OCI-LY3 (cell line): ENCODE measurements at regions not wholly inside any gene's neighbourhood (a gene's known extent, or its start where the extent isn't known, plus 50 kb on each side); places are given as distances from the start of the nearest gene placed in this dataset.

ENCODE experiments used
- CTCF ChIP-seq: fragments of 200-600, 300-600 bp; sonication (generic); IDR thresholded peaks from 2 replicates; pipeline ENCODE4 v1.5.1; 2014; ENCODE audit warnings: antibody characterized with exemption, low read length, low read depth
- EZH2phosphoT487 ChIP-seq: fragments of 200-600 bp; shearing (Covaris generic); IDR thresholded peaks from 2 replicates; pipeline ENCODE4 v1.6.1; 2018; ENCODE audit warnings: antibody characterized with exemption, mixed run types, low read depth

DNA sequence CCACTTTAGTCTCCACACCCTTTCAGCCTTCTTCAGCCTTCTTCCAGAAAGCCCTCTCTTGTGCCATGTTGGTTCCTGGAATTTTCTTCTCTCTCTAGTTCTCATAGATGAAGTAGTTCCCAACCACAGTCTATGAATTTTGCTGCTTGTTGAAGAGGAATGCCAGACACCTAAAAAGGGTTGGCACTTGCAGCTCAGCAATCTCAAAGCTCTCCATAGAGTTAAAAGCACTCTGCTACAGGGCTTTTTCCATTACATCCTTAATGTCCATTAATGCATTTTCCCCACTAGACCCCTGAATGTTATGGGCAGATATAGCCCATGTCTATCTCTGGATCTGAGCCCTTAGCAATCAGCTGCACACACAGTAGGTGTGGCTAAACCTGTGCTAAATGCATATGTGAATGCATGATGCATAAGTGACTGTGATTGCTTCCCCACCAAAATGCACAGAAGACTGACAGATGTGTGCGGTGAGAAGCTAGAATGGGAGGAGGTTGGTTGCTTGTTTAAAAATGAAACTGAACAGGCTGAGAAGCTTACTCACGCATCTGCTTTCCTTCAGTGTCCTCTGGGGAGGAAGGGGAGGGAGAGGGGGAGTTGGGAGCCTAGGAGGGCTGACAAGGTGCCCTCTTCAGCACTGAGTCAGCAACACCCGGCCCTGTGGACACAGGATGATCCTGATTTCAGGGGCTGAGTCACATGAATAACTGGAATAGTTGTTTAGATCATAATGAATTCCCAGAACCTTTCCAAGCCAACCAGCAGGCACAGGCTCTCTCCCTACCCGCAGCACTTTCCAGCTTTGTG lies 146.1 kb upstream of the FGGY start:
- TF ChIP-seq CTCF: no peak
- no peak for TF ChIP-seq EZH2phosphoT487
